HG03342 (cell line): ENCODE measurements at regions not wholly inside any gene's neighbourhood (a gene's known extent, or its start where the extent isn't known, plus 50 kb on each side); places are given as distances from the start of the nearest gene placed in this dataset.

Experiments used
- ATAC-seq: cut with Tn5 transposase; IDR thresholded peaks from one replicate; pipeline ENCODE4 v1.9.1; 2021; ENCODE audit warnings: mild to moderate bottlenecking, moderate library complexity; ENCODE audit not compliant: unreplicated experiment

DNA sequence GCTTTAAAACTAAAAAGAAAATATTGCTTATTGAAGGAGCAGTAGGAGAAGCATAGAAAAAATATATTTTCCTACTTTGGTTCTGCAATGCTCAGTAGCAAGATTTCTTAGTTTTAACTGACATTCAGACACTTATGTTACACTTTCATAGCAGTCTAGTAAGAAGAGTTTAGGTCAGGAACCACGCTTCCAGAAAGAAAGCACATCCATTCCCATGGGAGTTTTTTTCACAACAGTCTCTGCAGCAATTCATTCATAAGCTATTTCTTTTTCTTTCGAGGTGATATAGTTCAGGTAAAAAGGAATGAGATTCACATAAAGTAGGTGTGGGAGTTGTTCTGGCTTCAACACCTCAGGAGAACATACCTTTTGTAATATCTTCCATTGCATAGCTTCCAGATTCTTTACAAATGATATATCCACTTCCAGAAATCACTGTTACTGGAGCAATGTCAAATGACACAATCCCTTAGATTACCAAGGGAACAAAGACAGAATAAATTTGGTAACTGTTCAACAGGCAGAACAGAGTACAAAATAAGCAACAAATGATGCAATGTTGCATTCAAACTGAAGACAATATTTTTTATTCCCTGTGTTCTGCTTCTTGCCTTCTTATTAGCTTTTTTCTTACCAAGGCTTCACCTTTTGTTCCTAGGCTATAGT, 95.2 kb upstream of the GULP1 start:
- no peak for ATAC-seq

DNA sequence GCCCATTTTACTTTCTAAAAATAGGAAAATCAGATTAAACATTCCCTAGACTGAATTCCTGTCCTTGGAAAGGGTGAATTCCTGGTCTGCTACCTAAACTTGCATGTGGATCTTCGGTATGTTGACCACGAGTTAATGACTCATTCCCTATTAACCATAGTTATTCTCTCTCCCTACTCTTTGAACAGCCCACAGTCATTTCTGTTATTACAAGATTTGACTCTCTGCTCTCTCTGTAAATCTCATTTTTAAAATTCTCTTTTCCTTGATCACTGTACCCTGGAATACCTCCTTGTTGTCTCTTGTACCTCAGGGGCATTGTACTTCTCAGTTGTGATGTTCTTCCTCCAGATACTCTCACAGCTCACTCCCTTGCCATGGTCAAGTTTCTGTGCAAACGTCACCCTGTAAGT, 92.0 kb upstream of the GULP1 start:
- ATAC-seq: no peak

DNA sequence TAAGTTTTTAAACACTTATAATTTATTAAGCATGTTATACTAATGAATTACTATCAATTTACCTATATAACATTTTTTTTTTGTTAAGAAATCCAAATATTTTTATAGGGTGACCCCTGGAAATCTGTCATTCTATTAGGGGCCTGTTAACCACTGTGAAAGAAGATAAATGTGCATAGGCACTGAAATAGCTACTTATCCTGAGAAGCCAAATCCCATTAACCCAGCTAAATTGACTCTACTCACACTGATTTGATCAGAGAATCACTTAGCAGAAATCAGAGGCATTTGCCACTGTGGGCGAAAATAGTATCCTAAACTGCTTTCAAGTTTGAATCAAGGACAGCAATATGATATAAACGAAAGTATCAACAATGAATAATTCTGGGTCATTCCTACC, 90.0 kb upstream of the GULP1 start:
- ATAC-seq: no peak

DNA sequence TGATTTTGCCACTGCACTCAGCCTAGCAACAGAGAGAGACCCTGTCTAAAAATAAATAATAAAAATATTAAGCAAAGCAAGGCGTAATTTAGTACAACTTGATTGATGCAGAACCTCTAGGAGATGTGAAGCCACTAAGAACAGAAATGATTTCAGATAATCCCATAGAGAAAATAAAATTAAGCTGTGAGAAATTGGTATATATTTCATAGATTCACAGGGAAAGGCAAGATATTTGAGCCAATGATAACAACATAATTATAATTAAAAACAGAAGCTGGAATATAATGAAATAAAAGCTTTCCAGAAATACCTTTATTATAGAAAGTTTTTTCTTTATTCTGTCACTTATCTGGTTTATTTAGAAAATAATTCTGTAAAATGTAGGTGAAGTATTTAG, 88.9 kb upstream of the GULP1 start:
- no peak for ATAC-seq

DNA sequence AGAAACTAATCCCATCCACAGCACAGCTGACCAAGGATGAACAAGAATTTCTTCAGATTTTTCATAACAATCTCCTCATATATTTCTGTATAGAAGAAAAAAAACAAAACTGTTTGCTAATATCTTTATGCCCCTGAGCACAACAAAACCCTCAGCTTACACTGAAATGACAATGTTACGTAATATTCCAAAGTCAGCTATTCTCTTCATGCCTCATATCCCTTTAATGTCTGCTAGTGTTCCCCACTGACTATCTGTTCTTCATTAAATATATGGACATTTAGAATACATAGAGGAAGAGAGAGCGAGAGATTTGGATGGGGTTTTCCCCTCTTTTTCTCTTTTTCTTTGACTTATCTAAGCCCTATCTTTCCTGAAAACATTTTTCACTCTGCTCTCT, 87.9 kb upstream of the GULP1 start:
- no peak for ATAC-seq

DNA sequence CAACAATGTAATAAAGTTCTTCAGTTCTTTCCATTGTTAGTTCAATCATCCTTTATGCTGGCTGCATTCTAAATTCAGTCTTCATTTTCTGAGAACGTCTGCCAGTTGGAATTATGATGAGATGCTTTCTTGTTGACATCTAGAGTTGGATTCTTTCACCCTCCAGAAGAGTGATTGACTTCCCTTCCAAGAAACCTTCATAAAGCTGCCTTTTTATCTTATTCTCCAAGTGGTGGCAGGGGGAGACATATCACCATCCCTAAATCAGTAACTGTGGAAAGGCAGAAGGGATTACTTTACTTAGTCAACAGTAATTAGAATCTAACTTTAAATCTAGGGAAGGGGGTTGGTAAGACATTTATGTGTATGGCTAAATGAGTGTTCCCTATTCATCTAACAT, 86.8 kb upstream of the GULP1 start:
- ATAC-seq: no peak

DNA sequence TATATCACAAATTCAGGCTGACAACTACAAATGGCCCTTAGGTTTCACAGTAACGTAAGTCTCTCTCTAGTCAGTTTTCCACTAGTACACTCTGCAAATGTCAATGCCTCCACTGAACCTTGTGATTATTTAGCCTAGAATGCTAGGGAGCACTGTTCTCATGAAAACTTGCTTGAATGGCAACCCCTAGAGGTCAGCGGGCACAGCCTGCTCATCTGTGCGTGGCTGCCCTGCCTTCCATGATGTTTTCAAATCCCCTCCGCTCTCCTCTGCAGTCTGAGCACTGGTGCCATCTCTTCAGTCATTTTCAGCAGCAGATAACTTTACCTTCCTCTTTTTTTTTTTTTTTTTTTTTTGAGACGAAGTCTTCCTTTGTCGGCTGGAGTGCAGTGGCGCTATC, 84.1 kb upstream of the GULP1 start:
- ATAC-seq: no peak

DNA sequence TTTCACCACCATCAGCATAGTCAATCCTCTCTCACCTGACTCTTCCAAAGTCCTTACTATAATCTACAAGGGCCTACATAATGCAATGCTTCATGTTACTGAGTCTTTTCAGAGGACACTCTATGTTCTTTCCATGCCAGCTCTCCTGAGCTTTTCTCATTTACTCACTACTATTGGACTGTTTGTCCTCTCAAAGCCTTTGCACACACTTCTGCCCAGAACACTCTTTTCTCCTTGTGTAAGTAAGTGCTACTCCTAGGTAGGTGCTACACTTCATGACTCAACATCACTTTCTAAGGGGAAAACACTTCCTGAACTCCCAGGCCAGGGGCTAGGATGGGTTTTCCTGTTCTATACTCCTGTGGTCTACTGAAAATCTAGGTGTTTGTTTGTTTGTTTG, 82.5 kb upstream of the GULP1 start:
- ATAC-seq: no peak

DNA sequence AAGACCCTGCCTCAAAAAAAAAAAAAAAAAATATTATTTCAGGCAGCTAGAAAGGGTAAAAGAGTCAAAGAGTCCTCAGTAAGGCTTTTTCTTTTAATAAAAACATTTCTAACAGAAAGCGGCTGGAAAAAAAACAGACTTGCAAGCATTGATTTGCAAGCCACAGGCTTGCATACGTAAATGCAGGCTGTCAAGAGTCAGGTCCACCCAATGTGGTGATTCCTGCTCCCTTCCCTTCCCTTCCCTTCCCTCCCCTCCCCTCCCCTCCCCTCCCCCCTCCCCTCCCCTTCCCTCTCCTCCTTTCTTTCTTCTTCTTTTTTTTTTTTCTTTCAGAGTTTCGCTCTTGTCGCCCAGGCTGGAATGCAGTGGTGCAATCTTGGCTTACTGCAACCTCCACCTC, 74.4 kb upstream of the GULP1 start:
- ATAC-seq: no peak

DNA sequence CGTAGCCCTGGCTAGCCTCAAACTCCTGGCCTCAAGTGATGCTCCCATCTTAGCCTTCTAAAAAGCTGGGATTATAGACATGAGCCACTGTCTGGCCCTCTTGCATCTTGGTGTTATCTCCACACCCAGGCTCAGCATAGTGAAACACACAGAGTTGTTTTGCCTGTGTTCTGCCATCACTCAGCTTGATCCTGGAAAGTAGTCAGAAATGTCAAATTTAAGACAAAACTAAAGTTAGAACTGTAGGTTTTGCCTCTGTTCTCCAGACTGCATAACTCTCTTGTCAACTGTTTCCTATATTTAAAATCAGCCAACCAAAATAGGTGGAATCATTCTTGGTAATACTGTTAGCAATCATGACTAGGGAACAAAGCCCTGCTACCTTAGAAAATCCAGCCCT, 72.1 kb upstream of the GULP1 start:
- no peak for ATAC-seq

DNA sequence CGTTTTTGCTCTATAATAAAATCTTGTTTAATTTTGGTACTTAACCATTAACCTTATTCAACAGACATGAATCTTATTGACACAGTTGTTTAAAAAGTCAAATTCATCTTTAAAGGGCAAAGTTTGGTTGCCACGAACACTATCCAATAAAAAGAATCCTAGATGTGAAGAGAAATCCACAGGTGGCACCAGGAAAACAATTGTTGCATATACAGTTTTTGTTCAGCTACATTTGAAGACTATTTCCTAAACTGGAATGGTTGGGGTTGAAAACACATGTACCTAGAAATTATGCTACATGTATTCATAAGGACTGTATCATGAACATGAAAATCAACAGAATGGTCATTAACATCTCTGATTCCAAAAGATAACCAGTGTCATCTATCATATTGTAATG, 71.1 kb upstream of the GULP1 start:
- ATAC-seq: no peak

DNA sequence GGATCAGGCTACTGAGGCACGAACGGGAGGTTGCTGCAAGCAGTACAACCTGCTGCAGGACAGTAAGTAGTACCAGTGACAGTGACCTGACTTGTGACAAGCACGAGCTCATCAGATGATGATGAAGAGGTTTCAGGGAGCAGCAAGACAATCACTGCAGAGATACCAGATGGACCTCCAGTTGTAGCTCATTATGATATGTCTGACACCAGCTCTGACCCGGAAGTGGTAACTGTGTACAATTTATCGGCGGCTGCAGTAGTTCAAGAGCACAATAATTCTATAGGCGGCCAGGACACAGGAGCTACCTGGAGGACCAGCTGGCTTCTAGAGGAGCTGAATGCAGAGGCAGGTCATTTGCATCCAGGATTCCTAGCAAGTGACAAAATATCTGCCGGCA, 64.0 kb upstream of the GULP1 start:
- no peak for ATAC-seq

DNA sequence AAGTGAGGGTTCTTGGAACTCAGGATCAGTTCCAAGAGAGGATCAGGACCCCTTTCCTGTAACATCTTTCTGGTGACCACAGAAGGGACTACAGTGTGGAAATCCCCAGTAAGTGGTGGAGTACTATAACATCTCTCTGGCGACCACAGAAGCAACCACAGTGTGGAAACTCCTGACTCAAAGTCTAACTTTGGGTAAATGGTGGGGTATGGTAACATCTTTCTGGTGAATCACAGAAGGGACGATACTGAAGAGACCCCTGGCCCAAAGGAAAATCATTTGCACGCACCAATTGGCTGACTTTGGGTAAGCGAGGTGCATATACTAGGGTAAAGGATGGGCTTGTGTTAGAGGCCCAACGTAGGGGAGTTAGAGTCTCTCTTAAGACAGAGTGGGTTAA, 56.3 kb upstream of the GULP1 start:
- ATAC-seq: peak; percentile 93

DNA sequence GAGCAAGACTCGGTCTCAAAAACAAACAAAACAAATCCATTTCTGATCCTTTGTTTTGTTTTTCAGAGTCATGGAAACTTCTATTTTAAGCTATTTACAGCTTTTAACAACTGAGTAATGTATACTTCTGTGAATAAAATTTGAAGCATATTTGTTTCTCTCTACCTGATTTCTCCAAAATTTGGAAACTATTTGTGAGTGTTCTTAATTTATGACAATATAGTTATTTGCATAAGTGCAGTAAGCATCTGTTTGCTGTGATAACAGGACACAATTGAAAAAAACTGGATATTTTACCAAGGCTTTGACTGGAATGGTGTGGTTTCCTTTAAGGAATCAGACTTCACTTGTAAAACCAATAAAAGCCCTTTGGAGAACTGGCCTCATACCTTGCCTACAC, 53.3 kb upstream of the GULP1 start:
- no peak for ATAC-seq
